H1 (cell line): ENCODE measurements at regions not wholly inside any gene's neighbourhood (a gene's known extent, or its start where the extent isn't known, plus 50 kb on each side); places are given as distances from the start of the nearest gene placed in this dataset.

Experiments
- CTCF ChIA-PET: fragments of 300-600 bp; sonication (Branson Sonifier 250); formaldehyde crosslinking; loops from one replicate; lab custom pipeline; 2021; ENCODE audit not compliant: partially characterized antibody; lab: Charles Lee
- POLR2A ChIA-PET: fragments of 300-600 bp; sonication (Branson Sonifier 250); formaldehyde crosslinking; loops from one replicate; lab custom pipeline; 2021; ENCODE audit warnings: inconsistent platforms; ENCODE audit not compliant: partially characterized antibody; lab: Charles Lee
- DNase-seq, 2 experiments: peaks; one replicate each; pipeline versions ENCODE4 v3.0.0 to v3.0.0-alpha.2; 2010 to 2022; ENCODE audit warnings: low spot score in 2 of 2, low read depth in 1 of 2, mixed read lengths in 1 of 2
- FAIRE-seq: peaks from 2 replicates; lab custom pipeline; 2011; peaks lifted over from hg19 to GRCh38; lab: Jason Lieb, UNC
- H2AFZ ChIP-seq: 2 replicates; pipeline ENCODE4 v1.8.1; 2012; ENCODE audit warnings: low read length, inconsistent platforms
- H2AK5ac ChIP-seq: 2 replicates; pipeline ENCODE4 v1.6.1; 2013; ENCODE audit warnings: low read depth, low read length
- H2BK120ac ChIP-seq: replicated peaks from 2 replicates; pipeline ENCODE3; 2013; ENCODE audit warnings: low read depth, low read length, inconsistent platforms
- H2BK12ac ChIP-seq: 2 replicates; pipeline ENCODE4 v1.6.1; 2013; ENCODE audit warnings: low read depth, low read length
- H2BK15ac ChIP-seq: 2 replicates; pipeline ENCODE4 v1.6.1; 2013; ENCODE audit warnings: low read length
- H2BK20ac ChIP-seq: 2 replicates; pipeline ENCODE4 v1.6.1; 2013; ENCODE audit warnings: low read length
- H2BK5ac ChIP-seq: 2 replicates; pipeline ENCODE4 v1.6.1; 2013; ENCODE audit warnings: low read depth, low read length
- H3K14ac ChIP-seq: 2 replicates; pipeline ENCODE4 v1.6.1; 2013; ENCODE audit warnings: inconsistent platforms; ENCODE audit not compliant: insufficient read length
- H3K18ac ChIP-seq: 2 replicates; pipeline ENCODE4 v1.6.1; 2013; ENCODE audit warnings: low read length; ENCODE audit errors: extremely low read depth
- H3K23ac ChIP-seq: 2 replicates; pipeline ENCODE4 v1.6.1; 2013; ENCODE audit warnings: inconsistent platforms; ENCODE audit not compliant: insufficient read length
- H3K23me2 ChIP-seq: 2 replicates; pipeline ENCODE4 v1.6.1; 2013; ENCODE audit warnings: low read depth, low read length
- H3K27ac ChIP-seq: 2 replicates; pipeline ENCODE4 v1.6.1; 2011; ENCODE audit warnings: low read depth, low read length, inconsistent platforms
- H3K27me3 ChIP-seq, 4 experiments: replicated peaks in 1 of 4; 1 replicate in 1 of 4; 2 replicates in 3 of 4; pipeline versions ENCODE4 v1.6.1 to v1.8.1; 2011 to 2013; ENCODE audit warnings: low read length in 3 of 4, mild to moderate bottlenecking in 3 of 4, inconsistent platforms in 2 of 4, mixed read lengths in 2 of 4, moderate library complexity in 1 of 4; ENCODE audit not compliant: control insufficient read depth in 3 of 4, insufficient read depth in 3 of 4; ENCODE audit errors: extremely low read depth in 1 of 4
- H3K36me3 ChIP-seq, 4 experiments: 2 replicates each; pipeline versions ENCODE4 v1.6.1 to v1.8.1; 2011 to 2013; ENCODE audit warnings: mild to moderate bottlenecking in 4 of 4, low read length in 3 of 4, moderate library complexity in 2 of 4, control low read depth in 1 of 4, inconsistent platforms in 1 of 4; ENCODE audit not compliant: insufficient read depth in 4 of 4, control insufficient read depth in 2 of 4
- H3K4ac ChIP-seq: replicated peaks from 2 replicates; pipeline ENCODE3; 2013; ENCODE audit warnings: low read length, low read depth, mixed read lengths, inconsistent platforms; ENCODE audit not compliant: insufficient read length
- H3K4me1 ChIP-seq, 4 experiments: replicated peaks in 1 of 4; 1 replicate in 1 of 4; 2 replicates in 3 of 4; pipeline versions ENCODE4 v1.6.1 to v1.8.1; 2011 to 2013; ENCODE audit warnings: low read length in 3 of 4, inconsistent platforms in 2 of 4, mixed read lengths in 1 of 4; ENCODE audit not compliant: insufficient read depth in 4 of 4, control insufficient read depth in 3 of 4
- H3K4me2 ChIP-seq, 2 experiments: 2 replicates each; pipeline versions ENCODE4 v1.6.1 to v1.8.1; 2011 to 2013; ENCODE audit warnings: low read depth in 2 of 2, low read length in 2 of 2, control low read depth in 1 of 2, inconsistent platforms in 1 of 2, mild to moderate bottlenecking in 1 of 2; ENCODE audit not compliant: insufficient read depth in 1 of 2
- H3K4me3 ChIP-seq, 4 experiments: fragments of 200-600, 300-600 bp in 1 of 4; sonication (generic), shearing (Covaris generic), sonication (Bioruptor Twin) in 1 of 4; 2 replicates each; pipeline versions ENCODE4 v1.5.1 to v1.8.1; 2011 to 2016; ENCODE audit warnings: low read length in 4 of 4, low read depth in 3 of 4, control low read depth in 2 of 4, inconsistent platforms in 2 of 4, mild to moderate bottlenecking in 2 of 4, mixed read lengths in 1 of 4, moderate library complexity in 1 of 4; ENCODE audit not compliant: insufficient read depth in 2 of 4; ENCODE audit errors: extremely low read depth in 1 of 4
- H3K56ac ChIP-seq: replicated peaks from 2 replicates; pipeline ENCODE3; 2013; ENCODE audit warnings: low read depth, mild to moderate bottlenecking, mixed read lengths, low read length, inconsistent platforms; ENCODE audit not compliant: insufficient read length
- H3K79me1 ChIP-seq: 2 replicates; pipeline ENCODE4 v1.6.1; 2013; ENCODE audit warnings: low read depth, low read length, control low read depth
- H3K79me2 ChIP-seq, 2 experiments: 2 replicates each; pipeline versions ENCODE4 v1.6.1 to v1.8.1; 2012 to 2013; ENCODE audit warnings: low read length in 2 of 2, mild to moderate bottlenecking in 2 of 2, inconsistent platforms in 1 of 2; ENCODE audit not compliant: insufficient read depth in 2 of 2, control insufficient read depth in 1 of 2
- H3K9ac ChIP-seq, 4 experiments: replicated peaks in 1 of 4; 1 replicate in 1 of 4; 2 replicates in 3 of 4; pipeline versions ENCODE4 v1.6.1 to v1.8.1; 2011 to 2013; ENCODE audit warnings: low read depth in 3 of 4, low read length in 3 of 4, control low read depth in 2 of 4, mild to moderate bottlenecking in 2 of 4, moderate library complexity in 2 of 4, inconsistent platforms in 1 of 4; ENCODE audit errors: extremely low read depth in 1 of 4
- H3K9me3 ChIP-seq, 2 experiments: 2 replicates each; pipeline versions ENCODE4 v1.6.1 to v1.8.1; 2012 to 2013; ENCODE audit warnings: mild to moderate bottlenecking in 2 of 2, moderate library complexity in 2 of 2, control low read depth in 1 of 2, inconsistent platforms in 1 of 2, low read depth in 1 of 2, low read length in 1 of 2, mixed read lengths in 1 of 2; ENCODE audit not compliant: insufficient read depth in 2 of 2
- H4K20me1 ChIP-seq, 2 experiments: replicated peaks in 1 of 2; 2 replicates each; pipeline versions ENCODE3 to v1.8.1; 2011 to 2013; ENCODE audit warnings: inconsistent platforms in 2 of 2, low read length in 2 of 2, mild to moderate bottlenecking in 1 of 2; ENCODE audit not compliant: insufficient read depth in 2 of 2, control insufficient read depth in 1 of 2
- H4K5ac ChIP-seq: 2 replicates; pipeline ENCODE4 v1.6.1; 2013; ENCODE audit warnings: low read length, low read depth, mixed read lengths, inconsistent platforms; ENCODE audit not compliant: insufficient read length
- H4K8ac ChIP-seq: 2 replicates; pipeline ENCODE4 v1.8.0; 2013; ENCODE audit warnings: mild to moderate bottlenecking, moderate library complexity, low read length, inconsistent platforms; ENCODE audit not compliant: insufficient read depth; ENCODE audit errors: extremely low read depth
- H4K91ac ChIP-seq: replicated peaks from 2 replicates; pipeline ENCODE3; 2013; ENCODE audit warnings: low read length, mixed read lengths, inconsistent platforms; ENCODE audit not compliant: insufficient read length
- BRCA1 ChIP-seq: IDR thresholded peaks from 2 replicates; pipeline ENCODE4 v1.6.1; 2012; ENCODE audit warnings: low read depth, low read length, improper control_type of control experiment
- CHD1 ChIP-seq: IDR thresholded peaks from 2 replicates; pipeline ENCODE4 v1.6.1; 2012; ENCODE audit warnings: low read depth, low read length, improper control_type of control experiment
- GTF2F1 ChIP-seq: IDR thresholded peaks from 2 replicates; pipeline ENCODE4 v1.6.1; 2012; ENCODE audit warnings: low read depth, low read length, improper control_type of control experiment, borderline replicate concordance
- KDM4A ChIP-seq: IDR thresholded peaks from one replicate; pipeline ENCODE4 v1.7.1; 2012; ENCODE audit warnings: low read depth, mild to moderate bottlenecking, moderate library complexity, low read length, inconsistent platforms; ENCODE audit not compliant: severe bottlenecking
- PHF8 ChIP-seq: fragments of 200-600 bp; sonication (generic); conservative IDR thresholded peaks from 2 replicates; pipeline ENCODE4 v1.7.1; 2012; ENCODE audit warnings: low read depth, mild to moderate bottlenecking, inconsistent platforms, low read length, moderate library complexity
- POLR2A ChIP-seq, 2 experiments: IDR thresholded peaks; 1 replicate in 1 of 2; 2 replicates in 1 of 2; pipeline ENCODE4 v1.6.1; 2011; ENCODE audit warnings: low read depth in 2 of 2, low read length in 2 of 2, mild to moderate bottlenecking in 2 of 2; ENCODE audit errors: control extremely low read depth in 1 of 2
- RBBP5 ChIP-seq: IDR thresholded peaks from 2 replicates; pipeline ENCODE4 v1.7.1; 2012; ENCODE audit warnings: low read depth, mild to moderate bottlenecking, inconsistent platforms, low read length, moderate library complexity, borderline replicate concordance
- RFX5 ChIP-seq: IDR thresholded peaks from 2 replicates; pipeline ENCODE4 v1.6.1; 2011; ENCODE audit warnings: low read depth, low read length, improper control_type of control experiment, borderline replicate concordance
- SIN3A ChIP-seq, 2 experiments: IDR thresholded peaks in 1 of 2; conservative IDR thresholded peaks in 1 of 2; 2 replicates each; pipeline ENCODE4 v1.6.1; 2011 to 2012; ENCODE audit warnings: low read length in 2 of 2, improper control_type of control experiment in 1 of 2, low read depth in 1 of 2, mild to moderate bottlenecking in 1 of 2
- SIRT6 ChIP-seq: IDR thresholded peaks from one replicate; pipeline ENCODE4 v1.7.1; 2012; ENCODE audit warnings: low read length, inconsistent platforms
- SP4 ChIP-seq: IDR thresholded peaks from 2 replicates; pipeline ENCODE4 v1.6.1; 2012; ENCODE audit warnings: low read length, inconsistent platforms
- SUZ12 ChIP-seq: fragments of 200-600 bp; sonication (generic); IDR thresholded peaks from 2 replicates; pipeline ENCODE4 v1.6.1; 2012; ENCODE audit warnings: mild to moderate bottlenecking, inconsistent platforms, low read length, moderate library complexity, mixed read lengths
- ZNF274 ChIP-seq: IDR thresholded peaks from 2 replicates; pipeline ENCODE4 v1.7.0; 2012; ENCODE audit warnings: low read length, borderline replicate concordance; ENCODE audit errors: extremely low read depth
- WGBS, 2 experiments: shearing (Covaris generic) in 1 of 2; methylation state at CpG; one replicate each; pipeline versions ENCODE4 v1.1.6 to v1.1.7; 2013 to 2015; ENCODE audit warnings: low lambda C conversion rate in 2 of 2, mixed read lengths in 2 of 2, inconsistent platforms in 1 of 2, low coverage in 1 of 2, missing lambda C conversion rate in 1 of 2; ENCODE audit not compliant: insufficient replicate concordance in 2 of 2, insufficient coverage in 1 of 2, insufficient read length in 1 of 2; ENCODE audit errors: extremely low coverage in 1 of 2, missing lambda C conversion rate in 1 of 2; 5-methylcytosine and 5-hydroxymethylcytosine counted together
- TF ChIP-seq, protein P1 (sequence below): IDR thresholded peaks from 2 replicates; pipeline ENCODE4 v1.6.1; 2011; ENCODE audit warnings: low read length, improper control_type of control experiment

DNA sequence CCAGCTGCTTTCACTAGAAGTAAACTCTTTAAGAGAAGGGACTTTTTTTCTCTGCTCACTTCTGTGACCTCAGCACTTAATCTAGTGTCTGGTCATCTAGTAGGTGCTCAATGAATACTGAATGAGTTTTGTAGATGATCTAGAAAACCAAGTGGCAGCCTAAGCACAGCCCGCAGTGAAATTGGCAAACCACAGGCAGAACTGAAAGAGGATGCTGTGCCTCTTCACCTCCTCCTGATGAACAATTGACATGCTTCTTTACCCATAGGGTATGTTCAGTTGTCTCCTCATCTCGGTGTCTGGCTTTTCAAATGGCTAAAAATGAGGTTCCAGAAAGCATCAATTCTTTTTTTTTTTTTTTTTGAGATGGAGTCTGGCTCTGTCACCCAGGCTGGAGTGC, 399.5 kb downstream of the RMST start:
- Histone ChIP-seq H2BK120ac (no peak overlapping the region), H3K9ac (no peak overlapping the region), H4K8ac (no peak overlapping the region), H3K56ac (no peak overlapping the region), H3K23ac (no peak overlapping the region), H3K36me3 (no peaks in the 10 kb centered on the region), H4K5ac (no peak overlapping the region), H2AFZ (no peak overlapping the region), H3K27me3 (no peaks in the 10 kb centered on the region), H4K91ac (no peak overlapping the region), H2BK5ac (no peak overlapping the region), H2BK20ac (no peak overlapping the region), H3K9me3 (no peaks in the 10 kb centered on the region), H3K14ac (no peak overlapping the region), H3K27ac (no peak overlapping the region), H3K79me1 (no peaks in the 10 kb centered on the region), H3K4me3 (no peak overlapping the region), H3K23me2 (no peaks in the 10 kb centered on the region; the same call in 1 of the 2 replicates), H4K20me1 (no peaks in the 10 kb centered on the region), H2BK15ac (no peak overlapping the region), H3K4me2 (no peak overlapping the region), H2AK5ac (no peak overlapping the region), H3K18ac (no peak overlapping the region), H3K4me1 (no peaks in the 10 kb centered on the region), H3K79me2 (no peaks in the 10 kb centered on the region), H3K4ac (no peak overlapping the region), H2BK12ac (no peak overlapping the region)
- FAIRE-seq (no peak), DNase-seq (no peak)
- 50% methylated on average over 2 of the region's 2 CpGs; no CpG with 5 or more reads in 1 of the 2 experiments for WGBS, 2 experiments
- ChIA-PET POLR2A (interaction anchor here (0.6 kb wide), 1 partner anchor 37 kb away, joined by 3 read pairs; no protein-coding TSS in a partner anchor), CTCF (interaction anchor here (0.6 to 1.0 kb wide), 2 partner anchors 12 to 285 kb away, joined by 3 to 4 read pairs; no protein-coding TSS in a partner anchor)
- no peak for TF ChIP-seq SP4
- no peak for TF ChIP-seq PHF8
- TF ChIP-seq CHD1: no peak
- no peak for TF ChIP-seq KDM4A
- no peak for TF ChIP-seq BRCA1
- TF ChIP-seq POLR2A (IDR thresholded peaks at IDR 0.05; ENCODE audit: control extremely low read depth in 1 of 2, low read depth in 2 of 2, low read length in 2 of 2): no peak
- TF ChIP-seq, protein P1, sequence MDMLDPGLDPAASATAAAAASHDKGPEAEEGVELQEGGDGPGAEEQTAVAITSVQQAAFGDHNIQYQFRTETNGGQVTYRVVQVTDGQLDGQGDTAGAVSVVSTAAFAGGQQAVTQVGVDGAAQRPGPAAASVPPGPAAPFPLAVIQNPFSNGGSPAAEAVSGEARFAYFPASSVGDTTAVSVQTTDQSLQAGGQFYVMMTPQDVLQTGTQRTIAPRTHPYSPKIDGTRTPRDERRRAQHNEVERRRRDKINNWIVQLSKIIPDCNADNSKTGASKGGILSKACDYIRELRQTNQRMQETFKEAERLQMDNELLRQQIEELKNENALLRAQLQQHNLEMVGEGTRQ: no peak
- TF ChIP-seq ZNF274: no peak
- TF ChIP-seq SIN3A (conservative IDR thresholded peaks at IDR 0.05 in 1 of 2, IDR thresholded peaks at IDR 0.05 in 1 of 2; ENCODE audit: low read depth in 1 of 2, low read length in 2 of 2): no peak
- no peak for TF ChIP-seq SIRT6
- TF ChIP-seq RBBP5: no peak
- TF ChIP-seq SUZ12: no peak
- TF ChIP-seq RFX5: no peak
- no peak for TF ChIP-seq GTF2F1
